ENCODE measurements at regions not wholly inside any gene's neighbourhood (a gene's known extent, or its start where the extent isn't known, plus 50 kb on each side); places are given as distances from the start of the nearest gene placed in this dataset.

DNA sequence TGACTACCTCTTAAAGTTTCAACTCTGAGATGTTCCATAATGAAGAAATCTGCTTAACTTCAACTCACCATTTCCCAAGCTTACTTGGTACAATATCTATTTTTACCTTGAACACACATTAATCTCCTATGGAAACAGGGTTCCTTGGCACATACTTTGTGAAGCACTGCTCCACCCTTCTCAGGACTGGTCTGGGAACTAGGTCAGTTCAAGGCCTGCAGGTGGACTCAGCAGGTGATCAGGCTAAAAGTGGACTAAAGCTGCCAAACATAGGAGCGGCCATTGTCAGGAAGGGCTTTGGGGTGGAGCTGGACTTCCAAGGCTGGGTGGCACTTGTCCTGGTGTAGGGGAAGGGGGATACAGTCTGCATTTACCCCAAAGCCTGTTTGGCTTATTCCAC is 202.3 kb downstream of the NUAK1 start:
- DNase-seq, result no peak

DNA sequence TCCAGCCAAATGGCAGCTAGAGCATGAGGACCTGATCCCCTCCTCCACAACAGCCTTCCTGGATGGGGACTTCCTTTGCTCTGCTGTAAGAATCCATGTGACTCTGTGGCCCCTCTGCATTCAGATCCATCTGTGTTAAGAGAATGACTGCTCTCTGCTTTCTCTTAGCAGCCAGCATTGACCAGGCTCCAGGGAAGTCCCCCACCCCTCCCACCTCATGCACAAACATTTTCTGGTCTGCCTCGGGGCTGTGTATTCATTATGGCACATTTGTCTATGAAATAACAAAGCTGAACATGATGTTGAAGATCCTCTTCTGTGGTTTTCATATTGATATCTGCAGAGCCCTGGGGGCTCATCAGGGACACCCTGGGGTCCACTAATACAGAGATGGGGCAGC is 201.7 kb downstream of the NUAK1 start:
- DNase-seq, result no peak

DNA sequence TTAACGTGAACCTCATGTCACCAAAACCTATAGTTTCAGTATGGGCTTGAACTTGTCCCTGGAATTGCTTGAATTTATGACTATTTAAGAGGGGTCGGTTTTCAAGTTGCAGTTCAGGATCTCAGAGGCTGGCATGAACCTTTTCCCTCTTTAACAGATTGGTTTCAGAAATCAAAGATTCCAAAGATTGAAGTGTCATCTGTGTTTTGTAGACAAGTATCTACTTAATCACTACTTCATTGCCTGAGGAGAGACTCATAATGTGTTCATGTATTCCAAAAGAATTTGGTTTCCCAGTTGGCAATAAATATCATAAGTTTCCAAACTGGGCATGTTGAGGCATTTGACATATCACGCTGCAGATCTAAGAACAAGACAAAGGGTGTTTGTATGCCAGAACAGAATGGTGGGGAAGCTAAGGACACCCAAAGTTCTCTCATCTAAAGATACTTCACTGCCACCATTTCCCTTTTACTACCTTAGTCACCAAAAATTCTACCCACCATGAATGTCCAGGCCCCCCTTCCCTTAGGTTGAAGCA is 199.5 kb downstream of the NUAK1 start:
- no peak for DNase-seq

DNA sequence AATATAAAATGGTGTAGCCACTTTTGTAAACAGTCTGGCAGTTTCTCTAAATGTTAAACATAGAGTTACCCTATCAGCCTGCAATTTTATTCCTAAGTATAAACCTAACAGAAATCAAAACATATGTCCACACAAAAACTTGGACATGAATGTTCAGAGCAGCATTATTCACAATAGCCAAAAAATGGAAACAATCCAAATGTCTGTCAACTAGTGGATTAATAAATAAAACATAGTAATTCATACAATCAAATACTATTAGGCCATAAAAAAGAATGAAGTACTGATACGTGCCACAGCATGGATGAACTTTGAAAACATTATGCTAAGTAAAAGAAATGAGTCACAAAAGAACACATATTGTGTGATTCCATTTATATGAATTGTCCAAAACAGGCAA is 196.5 kb downstream of the NUAK1 start:
- no peak for DNase-seq

DNA sequence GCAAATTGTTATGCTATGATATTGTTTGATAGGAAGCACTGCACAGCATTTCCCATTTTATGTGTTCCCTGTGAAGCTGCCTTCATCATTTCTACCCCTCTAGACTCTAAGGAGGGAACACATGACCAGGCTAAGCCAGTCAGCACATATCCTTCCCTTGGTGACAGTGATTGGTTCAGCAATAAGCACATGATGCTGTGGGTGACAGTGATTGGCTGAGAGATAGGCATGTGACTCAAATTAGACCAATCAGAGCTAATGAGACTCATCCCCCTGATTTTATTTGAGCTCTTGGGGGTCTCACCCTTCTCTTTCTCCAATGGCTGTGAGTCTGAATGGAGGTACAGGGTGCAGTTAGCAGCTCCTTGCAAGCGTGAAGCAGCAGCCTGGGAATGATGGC is 195.2 kb downstream of the NUAK1 start:
- no peak for DNase-seq

DNA sequence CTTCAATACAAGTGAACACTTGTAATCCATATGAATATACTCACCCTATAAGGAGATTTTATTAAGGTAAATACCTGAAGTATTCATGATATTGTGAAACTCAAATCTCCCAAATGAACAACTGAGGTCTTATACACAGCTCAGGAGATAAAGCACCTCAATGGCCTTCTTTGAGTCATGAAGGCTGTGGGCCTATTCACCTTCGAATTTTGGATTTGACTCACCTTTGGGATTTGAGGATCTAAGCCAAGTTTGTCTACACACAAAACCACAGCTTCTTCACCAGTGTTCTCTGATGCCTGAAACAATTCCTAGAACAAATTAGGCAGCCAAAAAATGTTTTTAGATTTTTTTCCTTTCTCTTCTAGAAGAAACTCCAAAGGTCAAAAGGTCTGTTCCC is 194.1 kb downstream of the NUAK1 start:
- DNase-seq, result no peak

DNA sequence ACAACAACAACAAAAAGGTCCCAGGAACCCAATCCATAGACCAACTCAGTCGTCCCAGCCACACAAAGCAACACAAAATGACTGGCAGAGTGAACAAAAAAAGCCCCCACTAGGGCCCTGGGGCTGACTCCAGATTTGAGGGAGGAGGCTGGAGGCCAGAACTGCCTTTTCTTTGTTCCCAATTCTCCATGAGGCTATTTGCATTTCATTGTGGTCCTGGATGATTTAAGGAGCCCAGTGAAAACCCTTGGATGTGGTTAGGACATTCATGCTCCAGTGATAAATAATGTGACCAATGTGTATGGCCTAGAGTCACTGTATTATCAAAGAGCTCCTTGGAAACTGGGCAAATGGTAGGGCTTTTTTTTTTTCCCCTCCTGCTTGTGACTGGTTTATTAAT is 192.9 kb downstream of the NUAK1 start:
- DNase-seq, result no peak

DNA sequence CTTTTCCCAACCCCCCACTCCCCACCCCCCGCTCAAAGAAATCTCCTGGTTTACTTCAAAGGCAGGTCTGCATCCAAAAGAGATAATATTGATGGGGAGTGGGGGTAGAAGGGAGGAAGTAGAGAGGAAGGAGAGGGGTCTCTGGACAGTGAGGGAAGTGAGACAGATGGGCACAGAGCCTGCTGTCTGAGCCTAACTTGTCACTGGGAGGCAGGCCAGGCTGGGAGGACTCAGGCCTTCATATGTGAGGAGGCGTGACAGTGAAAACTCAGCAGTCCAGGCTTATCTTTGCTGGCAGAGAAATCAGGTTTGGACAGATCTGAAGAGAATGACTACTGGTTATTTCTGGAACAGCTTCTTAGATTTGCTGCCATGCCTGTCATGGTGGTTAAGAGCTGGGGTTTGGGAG is 192.3 kb downstream of the NUAK1 start:
- no peak for DNase-seq

DNA sequence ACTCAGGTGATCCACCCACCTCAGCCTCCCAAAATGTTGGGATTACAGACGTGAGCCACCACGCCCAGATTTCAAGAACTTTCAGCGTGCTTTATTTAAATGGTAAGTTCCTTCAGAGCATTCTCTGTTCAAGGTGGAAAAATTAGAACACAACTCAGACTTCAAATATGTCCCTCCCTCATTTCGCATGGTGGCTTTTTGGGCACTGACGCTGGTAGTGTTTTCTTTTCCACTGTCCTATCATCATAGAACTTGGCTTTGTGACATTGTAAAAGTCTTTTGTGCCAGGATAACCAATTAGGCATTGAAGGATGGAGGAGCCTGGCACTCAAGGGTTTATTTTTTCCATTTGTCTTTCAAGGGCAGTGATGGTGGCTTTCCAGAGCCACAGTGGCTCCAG is 190.8 kb downstream of the NUAK1 start:
- DNase-seq, result no peak

DNA sequence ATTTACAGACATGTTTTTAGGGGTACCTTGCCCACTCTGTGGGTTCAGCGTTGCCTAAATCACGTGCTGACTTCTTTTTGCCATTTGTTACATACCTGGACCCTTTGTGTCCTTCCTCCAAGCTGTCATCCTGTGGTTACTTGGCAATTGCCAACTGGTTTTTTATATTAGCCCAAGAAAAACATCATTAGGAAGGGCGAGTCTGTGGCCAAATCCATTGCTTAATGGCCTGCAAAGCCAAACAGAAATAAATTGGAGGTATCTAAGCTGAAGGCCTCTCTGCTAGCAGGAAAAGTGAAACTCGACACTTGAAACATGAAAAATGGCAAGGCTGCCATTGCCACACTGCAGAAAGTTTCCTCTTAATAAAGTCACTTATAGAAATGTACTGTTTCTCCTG is 190.4 kb downstream of the NUAK1 start:
- no peak for DNase-seq

DNA sequence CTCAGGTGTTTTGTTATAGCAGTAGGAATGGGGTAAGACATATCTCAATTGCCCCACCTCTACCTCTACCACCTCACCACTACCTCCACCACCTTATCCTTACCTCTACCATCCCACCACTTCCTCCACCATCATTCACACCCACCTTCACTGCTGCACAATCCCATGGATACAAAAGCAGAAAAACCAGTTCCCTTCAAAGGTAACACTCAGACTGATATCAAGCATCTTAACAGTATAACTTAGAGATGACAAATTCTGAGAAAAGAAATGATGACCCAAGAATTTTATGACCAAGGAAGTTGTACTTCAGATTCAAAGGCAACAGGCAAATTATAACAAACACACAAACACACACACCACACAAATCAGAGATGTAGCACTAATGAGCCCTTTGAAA is 189.4 kb downstream of the NUAK1 start:
- no peak for DNase-seq

DNA sequence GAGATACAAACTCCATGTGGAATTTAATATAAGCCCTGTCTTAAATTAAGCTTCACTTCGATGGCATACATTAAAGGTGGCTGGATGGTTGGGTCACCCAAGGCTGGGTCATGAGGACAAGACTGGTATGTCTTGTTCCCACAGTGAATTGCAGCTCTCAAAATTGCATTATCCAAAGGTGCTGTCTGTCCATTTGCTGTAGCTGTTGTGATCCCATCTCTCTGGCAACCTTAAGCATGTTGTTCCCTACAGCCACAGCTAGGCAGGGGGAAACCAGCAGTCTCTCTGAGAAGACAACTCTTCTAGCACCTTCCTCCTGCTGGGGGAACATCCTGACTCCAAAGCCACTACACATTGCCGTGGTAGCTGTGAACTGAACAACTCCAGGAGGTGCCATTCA is 187.0 kb downstream of the NUAK1 start:
- DNase-seq, result no peak

DNA sequence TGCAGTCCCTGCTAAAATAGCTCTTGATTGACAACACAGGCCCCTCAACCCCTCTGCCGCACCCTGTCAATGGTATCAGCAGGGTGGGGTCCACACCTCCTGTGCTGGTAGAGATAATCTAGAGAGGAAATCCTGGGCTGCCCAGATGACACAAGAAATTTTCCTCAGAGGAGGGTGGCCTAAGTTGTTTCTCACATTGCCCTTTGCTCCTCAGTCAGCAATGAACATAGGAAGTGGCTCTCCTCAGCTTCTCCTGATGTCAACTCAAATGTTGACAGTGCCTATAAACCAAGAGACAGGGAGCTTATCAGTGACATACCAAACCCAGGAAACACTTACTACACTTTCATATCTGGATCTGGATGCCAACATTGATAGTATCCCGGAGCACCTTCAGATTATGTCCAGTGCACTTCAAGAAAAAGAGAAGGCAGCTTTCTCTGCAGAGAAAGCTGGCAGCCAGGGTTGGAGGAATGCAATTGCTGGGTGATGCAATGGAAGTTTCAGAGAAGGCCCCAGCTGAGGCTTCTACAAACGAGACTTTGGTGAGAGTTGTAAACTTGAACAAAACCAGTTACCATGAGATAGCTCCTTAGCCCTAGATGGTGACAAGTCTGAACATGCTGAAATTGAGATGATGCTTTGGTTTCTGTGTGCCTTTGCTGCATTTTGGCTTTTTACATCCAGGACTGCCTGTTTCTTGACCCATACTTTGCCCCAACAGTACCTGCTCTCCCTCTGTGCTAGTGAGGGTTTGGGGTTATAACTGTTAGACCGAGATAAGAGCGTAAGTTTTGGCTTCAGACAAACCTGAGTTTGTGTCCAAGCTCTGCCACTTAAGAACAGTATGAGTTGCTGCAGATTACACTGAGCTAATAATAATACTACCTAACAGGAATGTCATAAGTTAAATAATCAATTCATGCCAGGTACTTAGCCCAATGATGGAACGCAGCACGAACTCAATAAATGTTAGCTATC is 183.5 kb downstream of the NUAK1 start:
- DNase-seq, result no peak

DNA sequence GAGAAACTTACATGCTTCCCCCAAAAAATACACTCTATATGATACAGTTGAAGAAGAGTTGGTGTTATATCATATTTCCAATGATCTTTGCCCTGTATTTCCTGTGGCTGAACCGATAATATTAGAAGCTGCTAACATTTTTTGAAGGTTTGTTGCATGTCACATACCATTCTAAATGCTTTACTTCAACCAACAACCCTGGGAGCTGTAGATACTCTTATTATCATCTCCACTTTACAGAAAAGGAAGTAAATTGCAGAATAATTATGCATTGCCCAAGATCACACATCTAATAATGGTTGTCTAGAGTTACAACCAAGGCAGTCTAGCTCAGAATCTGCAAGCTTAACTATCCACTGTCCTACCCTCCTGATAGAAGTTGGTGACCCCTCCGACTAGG is 182.8 kb downstream of the NUAK1 start:
- DNase-seq, result no peak

DNA sequence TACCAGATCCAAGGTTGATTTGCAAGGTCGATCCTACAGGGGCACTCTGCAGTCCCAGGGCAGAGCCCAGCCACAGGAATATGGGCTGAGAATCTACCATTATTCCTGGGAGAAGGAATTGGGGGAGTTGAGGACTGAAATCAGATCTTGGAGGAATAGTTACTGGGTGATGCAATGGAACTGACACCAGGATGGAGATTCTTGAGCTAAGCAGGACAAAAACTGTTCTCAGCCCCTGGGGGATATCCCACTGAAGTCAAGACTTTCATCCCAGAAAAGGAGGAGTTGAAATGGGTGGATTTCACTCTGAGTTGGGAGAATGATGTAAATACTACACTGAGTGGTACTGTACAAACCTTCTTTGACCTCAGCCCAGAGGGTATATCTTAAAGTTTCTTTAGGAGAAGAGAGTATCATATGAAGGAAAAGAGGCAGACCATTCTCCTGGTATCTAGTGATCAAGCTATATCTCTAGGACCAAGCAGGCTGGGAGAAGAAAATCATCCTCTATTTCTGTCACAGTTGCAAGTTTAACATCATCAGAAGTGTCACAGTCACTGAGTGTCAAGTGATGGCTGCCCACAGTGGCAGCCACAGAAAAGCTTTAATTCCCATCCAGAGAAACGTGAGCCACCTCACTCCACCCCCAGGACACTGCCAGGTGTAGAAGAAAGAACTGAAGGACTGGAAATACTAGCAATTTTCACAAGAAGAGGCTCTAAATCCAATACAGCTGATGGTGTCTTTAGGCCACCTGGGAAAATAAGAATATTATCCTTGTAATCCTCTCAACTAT is 181.9 kb downstream of the NUAK1 start:
- no peak for DNase-seq

DNA sequence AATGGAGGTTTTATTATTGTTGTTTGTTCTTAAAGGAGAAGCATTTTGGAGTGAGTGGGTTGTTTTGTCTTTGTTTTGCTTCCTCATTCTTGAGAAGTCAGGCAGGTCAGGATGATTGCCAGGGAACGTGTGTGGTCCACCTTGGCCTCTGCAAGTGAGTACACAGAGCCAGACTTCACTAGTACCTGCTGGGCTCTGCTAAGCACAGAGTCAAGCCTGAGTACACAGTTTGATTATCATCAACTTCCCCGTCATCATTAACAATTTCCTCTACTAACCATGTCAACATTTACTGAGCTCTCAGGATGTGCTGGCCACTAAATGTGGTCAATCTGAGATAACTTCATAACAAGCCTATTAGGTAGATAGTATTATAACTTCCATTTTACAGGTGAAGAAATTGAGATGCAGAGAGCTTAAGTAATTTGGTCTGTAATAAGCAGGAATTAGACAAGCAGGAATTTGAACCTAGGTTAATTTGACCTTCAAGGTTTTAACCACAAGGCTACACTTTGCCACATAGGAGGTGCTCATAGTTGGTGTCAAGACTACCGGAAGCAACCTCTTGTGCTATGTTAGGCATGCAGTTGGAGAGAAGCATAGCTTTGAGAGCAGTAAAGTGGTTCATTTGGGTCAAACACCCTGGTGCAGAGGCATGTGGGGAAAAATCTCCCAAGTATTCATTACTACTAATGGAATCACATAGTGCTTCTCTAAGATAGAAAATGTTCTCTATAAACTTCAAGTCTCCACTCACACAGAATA is 178.3 kb downstream of the NUAK1 start:
- no peak for DNase-seq

DNA sequence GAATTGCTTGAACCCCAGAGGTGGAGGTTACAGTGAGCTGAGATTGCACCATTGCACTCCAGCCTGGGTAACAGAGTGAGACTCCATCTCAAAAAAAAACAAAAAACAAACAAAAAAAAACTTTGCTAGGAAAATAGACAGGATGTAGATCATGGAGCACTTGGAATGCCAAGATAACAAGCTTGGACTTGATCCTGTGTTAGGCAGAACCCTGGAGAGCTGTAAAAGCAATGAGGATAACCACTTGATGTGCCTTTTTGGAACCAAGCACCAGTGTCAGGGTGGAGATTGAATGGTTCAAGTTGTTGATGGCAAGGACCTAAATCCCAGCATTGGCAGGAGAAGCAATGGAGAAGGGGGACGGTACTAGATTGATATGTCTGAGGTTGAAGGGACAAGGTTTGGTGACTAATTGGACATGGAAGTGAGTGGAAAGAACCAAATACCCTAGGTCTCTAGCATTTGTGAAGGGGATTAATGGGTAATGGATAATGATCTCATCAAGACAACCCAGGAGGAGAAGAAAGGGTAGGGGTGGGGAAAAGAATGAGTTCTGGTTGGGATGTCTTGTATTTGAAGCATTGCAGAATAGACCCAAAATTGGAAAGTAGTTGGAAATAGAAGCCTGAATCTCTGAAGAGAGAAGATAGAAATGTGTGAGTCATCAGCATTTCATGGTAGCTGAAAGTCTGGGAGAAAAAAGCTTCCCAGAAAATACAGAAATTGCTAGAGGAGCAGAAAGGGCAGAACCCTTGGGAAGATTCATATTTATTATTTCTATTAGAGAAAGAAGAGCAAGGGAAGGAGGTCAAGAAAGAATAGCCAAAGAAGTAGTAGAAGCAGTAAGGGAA is 176.7 kb downstream of the NUAK1 start:
- DNase-seq, result no peak

DNA sequence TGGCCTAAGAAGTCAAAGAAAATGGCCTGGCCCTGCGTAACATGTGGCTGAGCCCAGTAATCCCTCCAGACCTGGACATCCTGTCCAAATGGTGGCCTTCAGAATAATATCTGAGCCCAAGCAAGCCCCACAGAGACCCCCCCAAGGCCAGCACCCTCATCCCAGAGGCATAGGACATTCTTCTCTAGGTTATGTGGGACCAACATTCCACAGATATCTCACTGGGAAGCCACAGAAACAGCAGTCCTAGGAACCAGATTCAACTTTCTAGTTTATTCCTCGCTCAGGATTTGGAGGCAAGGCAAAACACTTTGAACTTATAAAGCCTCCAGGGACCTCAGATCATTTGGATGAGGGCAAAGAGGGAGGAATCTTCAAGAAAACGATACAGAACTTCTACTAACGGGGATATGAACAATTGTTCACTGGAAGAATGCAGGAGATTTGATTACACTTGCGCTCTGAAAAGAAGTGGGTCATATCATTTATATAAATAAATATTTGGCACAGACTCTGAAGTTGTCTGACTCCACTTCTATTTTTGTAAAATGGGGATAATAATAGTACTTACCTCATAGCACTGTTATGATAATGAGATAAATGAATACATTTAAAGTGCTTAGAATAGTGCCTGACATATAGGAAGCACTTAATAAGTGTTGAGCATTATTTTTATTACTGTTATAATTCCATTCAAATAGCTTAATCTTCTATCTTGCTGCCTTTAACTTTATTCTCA is 171.5 kb downstream of the NUAK1 start:
- no peak for DNase-seq

DNA sequence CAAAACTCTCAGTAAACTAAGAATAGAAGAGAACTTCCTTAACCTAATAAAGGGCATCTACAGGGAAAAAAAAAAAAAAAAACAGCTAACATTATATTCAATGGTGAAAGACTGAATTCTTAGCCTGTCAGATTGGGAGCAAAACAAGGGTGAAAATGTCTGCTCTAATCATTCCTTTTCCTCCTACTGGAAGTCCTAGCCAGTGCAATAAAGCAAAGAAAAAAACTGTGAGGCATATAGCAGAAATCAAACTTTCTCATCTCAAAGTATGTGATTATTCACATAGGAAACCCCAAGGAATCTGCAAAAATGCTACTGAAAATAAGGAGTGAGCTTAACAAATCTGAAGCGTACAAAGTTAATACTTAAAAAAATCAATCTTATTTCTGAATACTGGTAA is 170.7 kb downstream of the NUAK1 start:
- no peak for DNase-seq

DNA sequence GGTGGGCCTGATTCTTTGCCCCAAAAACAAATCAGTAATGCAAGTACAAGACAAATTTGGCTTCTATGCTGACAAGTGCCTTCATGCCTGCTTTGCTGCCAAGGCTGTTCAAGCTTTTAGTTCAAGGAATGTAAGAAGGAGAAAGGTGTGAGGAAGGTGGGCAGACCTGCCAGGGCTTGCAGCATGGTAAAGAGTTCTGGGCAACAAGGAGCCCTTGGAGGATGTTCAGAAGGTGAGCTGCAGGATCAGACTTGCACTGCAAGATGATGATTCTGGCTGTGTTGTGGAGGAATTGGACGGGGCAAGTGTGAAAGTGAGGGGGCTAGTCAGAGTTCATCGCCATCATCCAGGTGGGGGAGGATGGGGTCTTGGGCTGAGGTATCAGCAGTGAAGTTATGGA is 167.9 kb downstream of the NUAK1 start:
- DNase-seq, result no peak

DNA sequence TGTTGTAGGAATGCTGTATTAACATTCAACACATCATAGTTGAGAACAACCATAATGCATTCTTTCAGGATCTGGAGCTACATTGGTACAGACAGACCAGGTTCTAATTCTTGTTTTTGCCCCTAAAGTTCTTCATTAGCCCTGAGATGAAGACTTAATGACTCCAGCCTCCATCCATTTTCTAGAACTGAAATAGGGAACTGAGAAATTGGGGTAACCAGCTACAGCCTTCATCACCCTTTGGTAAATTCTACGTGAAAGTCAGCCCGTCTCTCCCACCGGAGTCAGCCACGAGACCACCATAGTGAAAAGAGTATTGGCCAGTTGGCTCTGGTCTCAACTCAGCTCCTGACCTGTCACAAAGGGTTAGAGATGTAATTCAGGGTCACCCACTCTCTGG is 164.0 kb downstream of the NUAK1 start:
- no peak for DNase-seq
